Hippocampal formation (tissue), 2 donors: ENCODE measurements at regions not wholly inside any gene's neighbourhood (a gene's known extent, or its start where the extent isn't known, plus 50 kb on each side); places are given as distances from the start of the nearest gene placed in this dataset.

ENCODE experiments used
- DNase-seq, 2 donors: peaks; one replicate each; lab custom pipeline; 2025; lab: John Stamatoyannopoulos, UW

GRCh38 chr6:14455876-14456648 is 338.5 kb downstream of the CD83 start:
- no peak for DNase-seq

GRCh38 chr6:14456941-14457340 is 339.4 kb downstream of the CD83 start:
- no peak for DNase-seq

GRCh38 chr6:14458669-14459266 is 341.2 kb downstream of the CD83 start:
- no peak for DNase-seq

- DNase-seq, result no peak
These were observed 341.7 kb downstream of the CD83 start for GRCh38 chr6:14459315-14459714.

GRCh38 chr6:14460556-14460955 is 343.0 kb downstream of the CD83 start:
- no peak for DNase-seq

GRCh38 chr6:14462135-14462534 is 344.6 kb downstream of the CD83 start:
- DNase-seq, result no peak

- no peak for DNase-seq
These were observed 345.0 kb downstream of the CD83 start for GRCh38 chr6:14462566-14462965.

GRCh38 chr6:14463110-14463509 is 345.5 kb downstream of the CD83 start:
- no peak for DNase-seq

- DNase-seq, result no peak
These were observed 346.5 kb downstream of the CD83 start for GRCh38 chr6:14464055-14464454.

GRCh38 chr6:14464716-14465115 is 347.1 kb downstream of the CD83 start:
- no peak for DNase-seq

- no peak for DNase-seq
These were observed 348.7 kb downstream of the CD83 start for GRCh38 chr6:14466278-14466677.

GRCh38 chr6:14467591-14467990 is 350.0 kb downstream of the CD83 start:
- no peak for DNase-seq

- DNase-seq, result no peak
These were observed 351.2 kb downstream of the CD83 start for GRCh38 chr6:14468647-14469321.

GRCh38 chr6:14470101-14470500 is 352.5 kb downstream of the CD83 start:
- no peak for DNase-seq

- no peak for DNase-seq
These were observed 353.1 kb downstream of the CD83 start for GRCh38 chr6:14470671-14471070.

GRCh38 chr6:14472255-14472985 is 354.8 kb downstream of the CD83 start:
- no peak for DNase-seq

GRCh38 chr6:14472986-14473337 is 355.4 kb downstream of the CD83 start:
- DNase-seq, result no peak

- no peak for DNase-seq
These were observed 357.2 kb downstream of the CD83 start for GRCh38 chr6:14474816-14475215.

- DNase-seq, result no peak
These were observed 357.7 kb downstream of the CD83 start for GRCh38 chr6:14475306-14475705.

GRCh38 chr6:14476793-14477531 is 359.4 kb downstream of the CD83 start:
- no peak for DNase-seq

- DNase-seq, result no peak
These were observed 360.0 kb downstream of the CD83 start for GRCh38 chr6:14477559-14477958.
